HEK293T (cell line): ENCODE measurements at regions not wholly inside any gene's neighbourhood (a gene's known extent, or its start where the extent isn't known, plus 50 kb on each side); places are given as distances from the start of the nearest gene placed in this dataset.

Experiments
- CTCF ChIA-PET: fragments of 350-600 bp; formaldehyde crosslinking; extraction: SDS; loops from one replicate; lab custom pipeline; 2021; ENCODE audit warnings: antibody characterized with exemption, inconsistent platforms; lab: Yijun Ruan, JAX
- POLR2A ChIA-PET: fragments of 350-600 bp; formaldehyde crosslinking; extraction: SDS; loops from one replicate; lab custom pipeline; 2020; ENCODE audit warnings: antibody characterized with exemption, inconsistent platforms; lab: Yijun Ruan, JAX
- DNase-seq: peaks from one replicate; pipeline ENCODE4 v3.0.0; 2012; ENCODE audit warnings: mixed read lengths; ENCODE audit errors: extremely low spot score
- ARNT ChIP-seq: fragments of 450-650 bp; IDR thresholded peaks from 2 replicates; pipeline ENCODE4 v1.6.1; 2017; ENCODE audit warnings: mild to moderate bottlenecking
- BHLHE40 ChIP-seq: fragments of 450-650 bp; IDR thresholded peaks from 2 replicates; pipeline ENCODE4 v1.6.1; 2016; ENCODE audit warnings: mild to moderate bottlenecking, moderate library complexity, borderline replicate concordance
- CTBP1 ChIP-seq: fragments of 450-650 bp; IDR thresholded peaks from 2 replicates; pipeline ENCODE4 v1.6.1; 2016; ENCODE audit warnings: borderline replicate concordance
- ELF4 ChIP-seq: fragments of 450-650 bp; IDR thresholded peaks from 2 replicates; pipeline ENCODE4 v1.6.1; 2017; ENCODE audit warnings: antibody characterized with exemption
- FOXA1 ChIP-seq: fragments of 450-650 bp; IDR thresholded peaks from 2 replicates; pipeline ENCODE4 v1.6.1; 2016; ENCODE audit warnings: mild to moderate bottlenecking
- FOXK2 ChIP-seq: fragments of 450-650 bp; IDR thresholded peaks from 2 replicates; pipeline ENCODE4 v1.6.1; 2016; ENCODE audit warnings: mild to moderate bottlenecking
- FOXM1 ChIP-seq: fragments of 450-650 bp; IDR thresholded peaks from 2 replicates; pipeline ENCODE4 v1.6.1; 2017; ENCODE audit warnings: mild to moderate bottlenecking, borderline replicate concordance
- HDGF ChIP-seq: fragments of 450-650 bp; IDR thresholded peaks from 2 replicates; pipeline ENCODE4 v1.6.1; 2017; ENCODE audit warnings: antibody characterized with exemption, borderline replicate concordance
- L3MBTL2 ChIP-seq: fragments of 450-650 bp; conservative IDR thresholded peaks from 2 replicates; pipeline ENCODE4 v1.6.1; 2016; ENCODE audit warnings: mild to moderate bottlenecking
- LEF1 ChIP-seq: fragments of 450-650 bp; IDR thresholded peaks from 2 replicates; pipeline ENCODE4 v1.6.1; 2017; ENCODE audit warnings: mild to moderate bottlenecking, borderline replicate concordance
- NFRKB ChIP-seq: fragments of 450-650 bp; IDR thresholded peaks from 2 replicates; pipeline ENCODE4 v1.6.1; 2016; ENCODE audit warnings: mild to moderate bottlenecking, moderate library complexity
- PKNOX1 ChIP-seq: fragments of 450-650 bp; IDR thresholded peaks from 2 replicates; pipeline ENCODE4 v1.6.1; 2016
- SP1 ChIP-seq: fragments of 450-650 bp; IDR thresholded peaks from 2 replicates; pipeline ENCODE4 v1.6.1; 2017
- SUZ12 ChIP-seq: fragments of 450-650 bp; IDR thresholded peaks from 2 replicates; pipeline ENCODE4 v1.6.1; 2016; ENCODE audit warnings: mild to moderate bottlenecking
- TARDBP ChIP-seq: fragments of 450-650 bp; IDR thresholded peaks from 2 replicates; pipeline ENCODE4 v1.6.1; 2016
- ZNF384 ChIP-seq: fragments of 450-650 bp; IDR thresholded peaks from 2 replicates; pipeline ENCODE4 v1.6.1; 2016

- POLR2A ChIA-PET: no interaction called here
- DNase-seq: no peak
- CTCF ChIA-PET: no interaction called here
- TF ChIP-seq FOXK2 (no peak), L3MBTL2 (no peak), BHLHE40 (no peak), SUZ12 (no peak)
These were observed 545.7 kb downstream of the TBL1XR1 start for GRCh38 chr3:176651622-176652021.

GRCh38 chr3:176650478-176650877 lies 546.8 kb downstream of the TBL1XR1 start:
- TF ChIP-seq L3MBTL2: no peak
- no peak for TF ChIP-seq ARNT
- no peak for TF ChIP-seq SP1
- TF ChIP-seq FOXA1: no peak
- no peak for TF ChIP-seq PKNOX1
- TF ChIP-seq TARDBP: no peak
- TF ChIP-seq ELF4: no peak
- no peak for TF ChIP-seq FOXM1
- no peak for TF ChIP-seq SUZ12
- TF ChIP-seq FOXK2: no peak
- TF ChIP-seq NFRKB: no peak
- no peak for TF ChIP-seq LEF1
- TF ChIP-seq BHLHE40: no peak
- TF ChIP-seq ZNF384: no peak
- ChIA-PET POLR2A (no interaction called here), CTCF (no interaction called here)
- DNase-seq: peak; percentile 9

GRCh38 chr3:176647987-176648386 lies 549.3 kb downstream of the TBL1XR1 start:
- ChIA-PET POLR2A (no interaction called here), CTCF (interaction anchor here (0.6 kb wide), 1 partner anchor 67 kb away, joined by 4 read pairs; no protein-coding TSS in a partner anchor)
- no peak for TF ChIP-seq ARNT
- TF ChIP-seq L3MBTL2: no peak
- no peak for TF ChIP-seq ZNF384
- TF ChIP-seq SUZ12: no peak
- no peak for TF ChIP-seq HDGF
- TF ChIP-seq BHLHE40: no peak
- no peak for TF ChIP-seq FOXM1
- no peak for TF ChIP-seq PKNOX1
- no peak for TF ChIP-seq ELF4
- TF ChIP-seq LEF1: no peak
- TF ChIP-seq CTBP1: no peak
- TF ChIP-seq NFRKB: no peak
- no peak for TF ChIP-seq TARDBP
- TF ChIP-seq FOXK2: no peak
- no peak for TF ChIP-seq SP1
- no peak for TF ChIP-seq FOXA1
- DNase-seq: no peak

GRCh38 chr3:176633511-176633910 lies 563.8 kb downstream of the TBL1XR1 start:
- DNase-seq: peak; percentile 11
- CTCF ChIA-PET: no interaction called here
- TF ChIP-seq FOXK2 (no peak), LEF1 (no peak), FOXM1 (no peak), BHLHE40 (no peak), SP1 (no peak), HDGF (no peak), ZNF384 (no peak), SUZ12 (no peak), NFRKB (no peak), FOXA1 (no peak), TARDBP (no peak), L3MBTL2 (no peak), ELF4 (no peak)
- POLR2A ChIA-PET: no interaction called here

- TF ChIP-seq FOXA1 (no peak), L3MBTL2 (no peak), ZNF384 (no peak), NFRKB (no peak), BHLHE40 (no peak), SUZ12 (no peak)
- CTCF ChIA-PET: no interaction called here
These were observed 564.4 kb downstream of the TBL1XR1 start for GRCh38 chr3:176632925-176633324.

GRCh38 chr3:176631165-176631564 lies 566.1 kb downstream of the TBL1XR1 start:
- ChIA-PET POLR2A (no interaction called here), CTCF (no interaction called here)
- TF ChIP-seq ZNF384 (no peak), FOXK2 (no peak), HDGF (no peak)
- no peak for DNase-seq

More at GRCh38 chr3:176632925-176633324, 564.4 kb downstream of the TBL1XR1 start:
- no peak for DNase-seq
- POLR2A ChIA-PET: no interaction called here

- CTCF ChIA-PET: no interaction called here
- TF ChIP-seq LEF1 (no peak), ZNF384 (no peak), FOXM1 (no peak), BHLHE40 (no peak), NFRKB (no peak), SUZ12 (no peak), PKNOX1 (no peak), FOXK2 (no peak), ELF4 (no peak), CTBP1 (no peak), TARDBP (no peak), ARNT (no peak), L3MBTL2 (no peak), SP1 (no peak), FOXA1 (no peak), HDGF (no peak)
- no peak for DNase-seq
- POLR2A ChIA-PET: no interaction called here
These were observed 569.1 kb downstream of the TBL1XR1 start for GRCh38 chr3:176628101-176628639.
